Omental fat pad (tissue), 3 donors: ENCODE measurements at regions not wholly inside any gene's neighbourhood (a gene's known extent, or its start where the extent isn't known, plus 50 kb on each side); places are given as distances from the start of the nearest gene placed in this dataset.

ENCODE experiments used
- ATAC-seq: fragments of 150-250 bp; one replicate; pipeline ENCODE4 v1.9.1; 2016; ENCODE audit warnings: mild to moderate bottlenecking, moderate library complexity; ENCODE audit not compliant: low FRiP score
- DNase-seq: peaks from one replicate; pipeline ENCODE4 v3.0.0-alpha.2; 2019; ENCODE audit warnings: low spot score
- CTCF ChIP-seq, 3 donors: fragments of 450-650 bp; IDR thresholded peaks; one replicate each; pipeline ENCODE4 v1.5.1; 2016 to 2017; ENCODE audit warnings: antibody characterized with exemption in 3 of 3, mild to moderate bottlenecking in 3 of 3, moderate library complexity in 2 of 3

DNA sequence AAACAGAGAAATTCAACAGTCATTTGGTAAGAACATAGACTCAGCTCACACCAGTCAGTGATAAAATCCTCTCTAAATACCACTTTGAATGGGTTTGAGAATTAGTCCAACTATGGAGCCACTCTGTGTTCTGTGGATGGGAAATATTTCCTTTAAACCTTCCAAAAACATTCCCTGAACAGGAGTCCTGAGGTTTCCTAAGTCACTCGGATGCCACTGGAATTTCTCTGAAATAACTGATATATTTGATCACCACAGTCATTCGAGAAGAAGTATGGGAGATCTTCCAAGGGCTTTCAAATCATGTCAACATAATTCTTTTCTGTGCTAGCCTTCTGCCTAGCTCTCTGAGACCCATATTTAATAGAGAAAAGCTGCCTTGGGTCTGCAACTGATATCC lies 958.6 kb downstream of the STIM2 start:
- no peak for DNase-seq
- no peak for TF ChIP-seq CTCF (IDR thresholded peaks at IDR 0.05)
- ATAC-seq = no peak

DNA sequence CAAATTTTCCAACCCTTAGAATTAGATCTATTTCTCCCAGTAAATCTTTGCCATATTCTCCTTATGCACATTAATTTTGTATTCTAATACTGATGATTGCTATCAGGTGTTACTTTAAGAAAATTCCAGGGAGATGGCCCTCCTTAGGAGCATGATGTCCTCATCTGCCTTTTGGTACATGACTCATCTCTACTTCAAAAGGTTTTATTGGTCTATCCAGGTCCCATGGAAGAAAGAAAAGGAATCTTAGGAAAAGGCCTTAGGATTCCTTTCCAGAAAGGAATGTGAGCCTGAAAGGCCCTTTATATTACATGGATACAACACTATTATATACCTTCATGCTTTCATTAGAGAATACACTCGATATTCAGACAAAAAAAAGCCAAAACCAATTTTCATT lies 968.2 kb downstream of the STIM2 start:
- no peak for TF ChIP-seq CTCF (IDR thresholded peaks at IDR 0.05)
- no peak for DNase-seq
- ATAC-seq = no peak

- DNase-seq (no peak), ATAC-seq (no peak)
- no peak for TF ChIP-seq CTCF (IDR thresholded peaks at IDR 0.05)
Observed at GRCh38 chr4:27830251-27830650, 969.6 kb downstream of the STIM2 start.

DNA sequence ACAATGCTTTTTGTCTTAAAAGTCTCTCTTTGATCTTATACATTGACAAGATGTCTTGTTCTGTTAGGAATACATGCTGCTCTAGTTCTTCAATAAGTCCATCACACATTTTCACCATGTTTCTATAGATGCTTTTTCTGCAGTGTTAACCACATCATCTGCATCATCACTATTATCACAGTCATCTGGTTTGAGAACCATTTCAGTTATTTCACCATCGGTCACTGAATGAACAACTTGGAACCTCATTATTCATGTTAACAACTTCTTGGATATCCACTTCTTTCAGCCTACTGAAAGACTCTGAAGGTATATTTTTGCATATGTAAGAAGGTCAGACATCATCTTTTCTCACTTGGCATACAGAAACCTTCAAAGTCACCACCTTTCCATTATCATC lies 975.2 kb downstream of the STIM2 start:
- TF ChIP-seq CTCF (IDR thresholded peaks at IDR 0.05) = no peak
- ATAC-seq (no peak), DNase-seq (no peak)

- ATAC-seq = no peak
- no peak for TF ChIP-seq CTCF (IDR thresholded peaks at IDR 0.05)
- no peak for DNase-seq
Observed at GRCh38 chr4:27836523-27836922, 975.9 kb downstream of the STIM2 start.

GRCh38 chr4:27843776-27844175 lies 983.1 kb downstream of the STIM2 start:
- TF ChIP-seq CTCF (IDR thresholded peaks at IDR 0.05) = no peak
- DNase-seq (no peak), ATAC-seq (no peak)

DNA sequence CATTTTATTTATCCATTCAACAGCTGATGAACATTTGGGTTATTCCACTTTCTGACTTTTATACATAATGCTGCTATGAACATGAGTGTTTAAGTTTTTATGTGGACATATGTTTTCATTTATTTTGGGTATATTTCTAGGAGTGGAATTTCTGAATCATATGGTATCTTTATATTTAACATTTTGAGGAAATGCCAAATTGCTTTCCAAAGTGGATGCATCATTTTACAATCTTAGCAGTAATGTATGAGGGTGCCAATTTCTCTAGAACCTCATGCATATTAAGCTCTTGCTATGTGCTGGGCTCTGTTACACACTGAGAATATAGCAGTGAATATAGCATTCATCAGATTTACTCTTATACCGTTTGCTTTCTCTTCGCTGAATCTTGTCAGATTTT lies 983.7 kb downstream of the STIM2 start:
- DNase-seq (no peak), ATAC-seq (no peak)
- TF ChIP-seq CTCF (IDR thresholded peaks at IDR 0.05) = no peak
